Lung (tissue), 11 donors: ENCODE measurements at regions not wholly inside any gene's neighbourhood (a gene's known extent, or its start where the extent isn't known, plus 50 kb on each side); places are given as distances from the start of the nearest gene placed in this dataset.

Experiments used
- ATAC-seq: fragments of 200-7000 bp; cut with Tn5 transposase; one replicate; pipeline ENCODE4 v1.9.1; 2020; ENCODE audit warnings: moderate number of reproducible peaks; ENCODE audit not compliant: insufficient read depth, low FRiP score
- DNase-seq, 3 donors: peaks; one replicate each; pipeline ENCODE4 v3.0.0-alpha.2; 2013 to 2017
- H3K27ac ChIP-seq, 2 donors: one replicate each; pipeline ENCODE4 v1.5.1; 2013; ENCODE audit warnings: mild to moderate bottlenecking in 2 of 2, moderate library complexity in 2 of 2, control low read depth in 1 of 2, inconsistent platforms in 1 of 2, low read depth in 1 of 2, low read length in 1 of 2
- H3K27me3 ChIP-seq, 3 donors: one replicate each; pipeline ENCODE4 v1.5.1; 2013; ENCODE audit warnings: low read length in 2 of 3; ENCODE audit not compliant: control insufficient read depth in 3 of 3, insufficient read depth in 3 of 3
- H3K36me3 ChIP-seq, 4 donors: one replicate each; pipeline ENCODE4 v1.5.1; 2013; ENCODE audit warnings: low read length in 4 of 4, mild to moderate bottlenecking in 1 of 4, moderate library complexity in 1 of 4; ENCODE audit not compliant: control insufficient read depth in 4 of 4, insufficient read depth in 4 of 4
- H3K4me1 ChIP-seq, 5 donors: one replicate each; pipeline ENCODE4 v1.5.1; 2013; ENCODE audit warnings: low read length in 5 of 5, mild to moderate bottlenecking in 2 of 5, moderate library complexity in 1 of 5; ENCODE audit not compliant: control insufficient read depth in 5 of 5, insufficient read depth in 5 of 5
- H3K4me3 ChIP-seq: one replicate; pipeline ENCODE4 v1.5.1; 2013; ENCODE audit warnings: mild to moderate bottlenecking, control low read depth, moderate library complexity
- H3K9ac ChIP-seq, 2 donors: one replicate each; pipeline ENCODE4 v1.5.1; 2013; ENCODE audit warnings: low read length in 2 of 2, control low read depth in 1 of 2; ENCODE audit not compliant: insufficient read depth in 1 of 2
- H3K9me3 ChIP-seq, 4 donors: one replicate each; pipeline ENCODE4 v1.5.1; 2013; ENCODE audit warnings: low read length in 3 of 4, mild to moderate bottlenecking in 1 of 4, moderate library complexity in 1 of 4; ENCODE audit not compliant: control insufficient read depth in 4 of 4, insufficient read depth in 3 of 4
- WGBS, 2 donors: extraction: QIAGEN DNeasy Blood & Tissue Kit; methylation state at CpG; one replicate each; pipeline ENCODE4 v1.1.7; 2013; 5-methylcytosine and 5-hydroxymethylcytosine counted together
- TF ChIP-seq, protein P1 (sequence below): IDR thresholded peaks from 2 replicates; pipeline ENCODE4 v1.5.1; 2012; ENCODE audit warnings: mild to moderate bottlenecking; ENCODE audit errors: control extremely low read depth, extremely low read depth
- donor health status: control.
- donor health status: control.
- donor health status: Bipolar disorder and iron deficiency.
- donor health status: healthy.
- donor health status: DM: yes; HTN: yes; CAD: no.

DNA sequence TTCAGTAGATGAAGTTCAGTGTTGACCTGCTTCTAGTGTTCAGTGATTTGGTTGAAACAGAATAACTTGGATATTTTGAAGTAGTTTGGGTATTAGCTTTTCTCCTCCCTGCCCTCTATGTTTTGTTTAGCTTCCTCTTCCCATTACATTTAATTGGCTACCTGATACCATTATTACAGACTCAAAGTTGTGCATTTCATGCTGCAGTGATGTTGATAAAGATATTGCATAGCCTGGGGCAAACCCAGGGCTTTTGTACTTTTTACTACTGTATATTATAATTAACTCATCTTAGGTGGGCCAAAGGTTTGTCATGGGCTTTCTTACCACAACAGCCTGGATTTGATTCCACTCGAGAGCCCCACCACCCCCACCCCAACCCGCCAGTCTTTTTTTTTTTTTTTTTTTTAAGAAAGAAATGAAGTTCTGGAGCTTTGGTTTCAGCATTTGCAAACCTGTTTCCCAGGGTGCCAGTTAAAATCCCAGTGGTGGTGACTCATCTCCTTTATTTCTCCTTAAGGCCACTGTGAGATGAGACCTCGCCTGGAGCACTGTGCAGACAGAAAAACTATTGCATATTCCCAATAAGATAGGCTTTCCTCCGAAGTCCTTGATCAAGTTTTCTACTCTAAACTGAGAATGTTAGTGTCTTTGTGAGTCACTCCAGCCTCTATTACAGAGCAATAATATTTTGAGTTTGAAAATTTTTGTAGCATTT is 393.7 kb upstream of the FANCL start:
- Histone ChIP-seq H3K36me3 (no peaks in the 10 kb centered on the region), H3K27me3 (no peaks in the 10 kb centered on the region), H3K9me3 (no peaks in the 10 kb centered on the region), H3K4me3 (no peak overlapping the region), H3K9ac (no peak overlapping the region), H3K27ac (no peak overlapping the region), H3K4me1 (no peaks in the 10 kb centered on the region)
- ATAC-seq (no peak), DNase-seq (no peak)
- WGBS, 2 donors = 71 to 81% methylated on average over 4 of the region's 4 CpGs
- TF ChIP-seq, protein P1, sequence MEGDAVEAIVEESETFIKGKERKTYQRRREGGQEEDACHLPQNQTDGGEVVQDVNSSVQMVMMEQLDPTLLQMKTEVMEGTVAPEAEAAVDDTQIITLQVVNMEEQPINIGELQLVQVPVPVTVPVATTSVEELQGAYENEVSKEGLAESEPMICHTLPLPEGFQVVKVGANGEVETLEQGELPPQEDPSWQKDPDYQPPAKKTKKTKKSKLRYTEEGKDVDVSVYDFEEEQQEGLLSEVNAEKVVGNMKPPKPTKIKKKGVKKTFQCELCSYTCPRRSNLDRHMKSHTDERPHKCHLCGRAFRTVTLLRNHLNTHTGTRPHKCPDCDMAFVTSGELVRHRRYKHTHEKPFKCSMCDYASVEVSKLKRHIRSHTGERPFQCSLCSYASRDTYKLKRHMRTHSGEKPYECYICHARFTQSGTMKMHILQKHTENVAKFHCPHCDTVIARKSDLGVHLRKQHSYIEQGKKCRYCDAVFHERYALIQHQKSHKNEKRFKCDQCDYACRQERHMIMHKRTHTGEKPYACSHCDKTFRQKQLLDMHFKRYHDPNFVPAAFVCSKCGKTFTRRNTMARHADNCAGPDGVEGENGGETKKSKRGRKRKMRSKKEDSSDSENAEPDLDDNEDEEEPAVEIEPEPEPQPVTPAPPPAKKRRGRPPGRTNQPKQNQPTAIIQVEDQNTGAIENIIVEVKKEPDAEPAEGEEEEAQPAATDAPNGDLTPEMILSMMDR = no peak

DNA sequence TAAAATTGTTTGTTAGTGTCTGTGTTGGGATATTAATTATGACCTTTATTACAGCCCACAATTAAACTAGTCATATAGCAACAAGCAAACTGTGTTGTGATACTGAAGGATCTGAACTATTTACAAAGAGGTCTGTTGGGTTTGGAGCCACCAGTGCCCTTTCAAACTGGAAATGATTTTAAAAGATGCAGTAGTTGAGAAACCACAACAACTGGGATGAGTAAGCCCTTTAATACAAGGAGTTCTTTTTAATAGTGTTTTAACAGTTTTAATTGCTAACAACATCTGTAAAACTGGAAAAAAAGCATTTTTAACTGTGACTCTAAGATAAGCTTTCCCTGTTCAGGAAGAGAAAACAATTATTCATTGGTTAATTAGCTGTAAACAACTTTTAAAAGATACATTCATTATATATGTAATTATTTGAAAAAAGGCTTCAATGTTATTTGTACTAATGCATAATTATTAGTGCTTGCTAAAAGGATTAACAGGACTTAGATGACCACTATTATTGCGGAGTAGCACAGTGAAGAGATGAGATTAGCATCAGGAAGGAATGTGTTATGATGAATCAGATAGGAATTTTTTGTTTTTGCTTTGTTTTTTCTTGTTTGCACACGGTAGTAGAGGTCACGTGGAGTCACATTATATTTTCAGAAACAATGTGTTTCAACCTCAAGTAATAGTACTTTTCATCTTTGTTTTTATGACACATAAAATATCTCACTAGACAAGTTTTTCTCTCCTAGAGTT is 392.7 kb upstream of the FANCL start:
- Histone ChIP-seq H3K27me3 (no peaks in the 10 kb centered on the region), H3K4me1 (no peaks in the 10 kb centered on the region), H3K4me3 (no peak overlapping the region), H3K9ac (no peak overlapping the region), H3K27ac (no peak overlapping the region), H3K9me3 (no peaks in the 10 kb centered on the region), H3K36me3 (no peaks in the 10 kb centered on the region)
- TF ChIP-seq, protein P1 = no peak
- DNase-seq (no peak), ATAC-seq (no peak)
- 47 to 63% methylated on average over 3 of the region's 3 CpGs for WGBS, 2 donors

DNA sequence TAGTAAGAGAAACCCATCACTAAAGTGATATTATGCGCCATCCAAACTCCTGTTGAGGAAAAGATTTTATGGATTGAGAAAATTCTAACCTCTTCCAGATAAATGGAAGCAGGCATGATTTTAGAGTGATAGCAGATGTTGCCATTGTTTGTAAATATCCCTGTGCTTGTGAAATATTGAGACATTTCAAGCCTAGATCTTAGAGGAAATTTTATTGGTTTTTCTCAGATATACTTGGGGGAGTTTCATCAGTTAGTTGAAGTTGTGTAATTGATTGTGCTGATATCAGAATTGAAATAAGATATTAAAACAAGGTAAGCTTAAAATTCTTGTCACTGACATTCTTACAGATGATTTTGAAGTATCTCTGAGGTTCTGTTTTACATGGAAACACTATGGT is 390.9 kb upstream of the FANCL start:
- Histone ChIP-seq H3K4me3 (no peak overlapping the region), H3K4me1 (no peaks in the 10 kb centered on the region), H3K9ac (no peak overlapping the region), H3K27me3 (no peaks in the 10 kb centered on the region), H3K27ac (no peak overlapping the region), H3K9me3 (no peaks in the 10 kb centered on the region), H3K36me3 (no peaks in the 10 kb centered on the region)
- 94 to 96% methylated on average over 1 of the region's 1 CpG for WGBS, 2 donors
- no peak for ATAC-seq
- TF ChIP-seq, protein P1 = no peak
- no peak for DNase-seq
